NCI-H2107 (cell line): ENCODE measurements at regions not wholly inside any gene's neighbourhood (a gene's known extent, or its start where the extent isn't known, plus 50 kb on each side); places are given as distances from the start of the nearest gene placed in this dataset.

ENCODE experiments used
- DNase-seq: peaks from one replicate; lab custom pipeline; 2025; lab: John Stamatoyannopoulos, UW

DNA sequence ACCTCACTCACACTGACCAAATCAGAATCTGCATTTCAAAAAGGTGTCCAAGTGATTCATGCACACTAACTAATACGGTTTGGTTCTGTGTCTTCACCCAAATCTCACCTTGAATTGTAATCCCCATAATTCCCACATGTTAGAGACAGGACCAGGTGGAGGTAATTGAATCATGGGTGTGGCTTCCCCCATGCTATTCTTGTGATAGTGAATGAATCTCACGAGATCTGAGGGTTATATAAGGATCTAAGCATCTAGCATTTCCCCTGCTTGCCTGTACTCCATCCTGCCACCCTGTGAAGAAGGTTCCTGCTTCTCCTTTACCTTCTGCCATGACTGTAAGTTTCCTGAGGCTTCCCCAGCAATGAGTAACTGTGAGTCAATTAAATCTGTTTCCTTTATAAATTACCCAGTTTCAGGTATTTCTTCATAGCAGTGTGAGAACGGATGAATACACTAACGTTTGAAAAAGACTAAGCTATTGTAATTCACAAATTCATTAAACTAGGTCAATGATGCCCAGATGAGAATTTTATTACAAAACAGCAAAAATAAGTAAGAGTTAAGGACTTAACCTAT, 759.1 kb downstream of the GALC start:
- no peak for DNase-seq

DNA sequence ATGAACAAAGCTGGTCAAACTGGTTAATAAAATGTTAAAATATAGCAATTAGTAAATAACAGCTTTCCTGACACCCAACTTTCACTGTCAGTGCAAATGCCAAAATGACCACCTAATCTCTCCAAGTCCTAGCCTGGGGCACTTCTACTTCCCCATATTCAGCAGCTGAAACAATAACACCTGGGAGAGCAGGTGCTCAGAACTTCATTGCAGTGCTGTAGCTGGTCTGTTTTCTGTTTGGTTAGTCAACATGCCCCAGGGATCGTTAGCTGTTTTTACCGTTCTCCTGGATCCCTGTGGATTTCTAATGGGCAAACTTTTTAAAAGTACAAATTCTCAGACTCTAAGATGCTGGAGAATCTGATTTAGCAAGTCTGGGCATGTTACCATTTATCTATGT, 759.7 kb downstream of the GALC start:
- DNase-seq, result no peak

DNA sequence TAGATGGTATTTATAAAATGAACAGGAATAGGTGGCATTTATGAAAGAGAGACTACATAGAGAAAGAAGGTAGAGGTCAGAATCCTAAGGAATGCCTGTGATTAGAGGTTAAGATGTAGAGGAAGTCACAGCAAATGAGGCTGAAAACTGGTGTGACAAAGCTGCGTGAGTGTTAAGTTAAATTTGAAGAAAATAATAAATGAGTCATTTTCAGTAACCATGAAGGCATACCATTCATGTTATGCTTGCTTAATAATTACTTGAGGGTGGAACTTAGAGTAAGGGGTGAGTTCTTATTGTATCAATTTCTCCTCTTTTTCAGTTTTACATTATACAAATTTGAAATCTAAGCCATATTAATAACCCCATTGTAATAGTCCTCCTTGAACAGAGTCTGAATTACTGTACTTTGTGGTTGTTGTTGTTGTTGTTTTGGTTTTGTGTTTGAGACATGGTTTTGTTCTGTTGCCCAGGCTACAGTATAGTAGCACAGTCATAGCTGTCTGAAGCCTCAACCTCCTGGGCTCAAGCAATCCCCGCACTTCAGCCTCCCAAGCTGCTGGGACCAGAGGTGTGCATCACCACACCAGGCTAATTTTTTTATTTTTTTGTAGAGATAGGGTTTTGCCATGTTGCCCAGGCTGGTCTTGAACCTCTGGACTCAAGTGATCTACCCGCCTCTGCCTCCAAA, 761.5 kb downstream of the GALC start:
- no peak for DNase-seq

DNA sequence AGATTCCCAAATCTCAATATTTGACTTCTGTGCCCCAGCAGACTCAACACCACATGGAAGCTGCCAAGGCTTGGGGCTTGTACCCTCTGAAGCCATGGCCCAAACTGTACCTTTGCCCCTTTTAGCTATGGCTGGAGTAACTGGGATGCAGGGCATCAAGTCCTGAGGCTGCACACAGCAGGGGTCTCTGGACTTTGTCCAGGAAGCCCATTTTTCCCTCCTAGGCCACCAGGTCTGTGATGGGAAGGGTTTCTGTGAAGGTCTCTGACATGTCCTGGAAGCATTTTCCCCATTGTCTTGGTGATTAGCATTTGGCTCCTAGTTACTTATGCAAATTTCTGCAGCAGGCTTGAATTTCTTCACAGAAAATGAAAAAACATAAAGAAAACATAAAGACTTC, 762.3 kb downstream of the GALC start:
- no peak for DNase-seq

DNA sequence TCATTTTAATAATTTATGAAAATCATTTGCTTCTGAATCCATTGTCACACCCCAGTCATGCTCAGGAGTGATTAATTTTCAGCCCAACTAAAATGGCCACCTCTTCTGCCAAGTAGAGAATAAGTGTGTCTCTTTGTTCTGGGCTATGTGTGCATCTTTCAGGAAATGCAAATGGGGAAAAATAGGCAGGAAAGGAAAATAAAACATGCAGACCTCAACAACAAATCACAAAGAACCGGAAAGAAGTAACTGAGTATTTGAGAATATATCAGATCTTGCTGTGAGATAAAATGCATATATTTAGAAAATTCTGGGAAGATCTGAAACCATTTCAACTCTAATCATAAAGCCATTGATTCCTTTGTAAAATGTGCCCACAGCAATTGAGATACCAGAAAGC, 763.9 kb downstream of the GALC start:
- no peak for DNase-seq

DNA sequence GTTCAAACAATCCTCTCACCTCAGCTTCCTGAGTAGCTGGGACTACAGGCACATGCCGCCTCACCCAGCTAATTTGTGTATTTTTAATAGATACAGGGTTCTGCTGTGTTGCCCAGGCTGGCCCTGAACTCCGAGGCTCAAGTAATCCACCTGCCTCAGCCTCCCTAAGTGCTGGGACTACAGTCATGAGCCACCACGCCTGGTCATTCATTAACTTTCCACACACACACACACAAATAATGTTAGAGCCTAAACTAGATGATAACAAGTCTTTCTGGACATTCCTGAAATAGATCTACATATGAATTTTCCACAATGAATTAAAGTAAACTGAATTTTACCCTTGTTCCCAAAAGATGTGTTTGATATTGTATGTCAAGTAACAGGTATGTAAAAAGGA, 776.0 kb downstream of the GALC start:
- no peak for DNase-seq

DNA sequence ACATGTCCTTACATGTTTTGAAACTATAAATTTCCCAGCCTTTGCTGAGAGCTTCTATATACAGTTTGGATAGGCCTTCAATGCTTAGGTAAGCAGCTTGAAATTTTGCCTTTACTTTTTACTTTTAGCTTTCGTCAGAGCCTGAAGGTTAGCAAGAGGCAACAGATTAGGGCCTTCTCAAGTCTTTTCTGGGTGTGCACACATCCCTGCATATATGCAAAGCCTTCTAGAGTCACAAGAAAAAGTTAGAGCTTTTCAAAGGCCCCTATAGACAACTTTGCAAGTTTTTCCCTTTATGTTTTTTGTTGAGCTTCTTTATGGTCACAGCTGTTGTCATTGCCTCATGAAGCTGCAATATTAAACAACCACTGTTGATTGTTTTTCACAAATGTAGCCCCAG, 778.4 kb downstream of the GALC start:
- DNase-seq, result no peak

DNA sequence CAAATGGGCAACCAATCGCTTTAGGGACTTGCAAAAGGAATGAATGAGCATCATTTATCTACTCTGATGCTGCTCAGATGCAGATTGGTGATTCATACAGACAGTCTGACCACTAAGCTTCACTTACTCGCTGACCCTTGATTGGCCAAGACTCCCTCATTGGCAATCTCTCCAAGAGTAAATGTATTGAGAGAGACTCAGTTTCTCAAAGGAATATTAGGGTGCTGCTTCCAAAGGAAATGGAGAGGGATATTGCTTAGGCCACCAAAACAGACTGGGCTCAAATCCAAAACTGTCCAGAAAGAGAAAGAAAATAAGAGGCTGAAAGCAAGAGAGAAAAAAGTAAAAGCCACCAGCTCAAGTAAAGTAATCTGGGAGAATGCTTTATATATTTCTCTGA, 785.2 kb downstream of the GALC start:
- no peak for DNase-seq

DNA sequence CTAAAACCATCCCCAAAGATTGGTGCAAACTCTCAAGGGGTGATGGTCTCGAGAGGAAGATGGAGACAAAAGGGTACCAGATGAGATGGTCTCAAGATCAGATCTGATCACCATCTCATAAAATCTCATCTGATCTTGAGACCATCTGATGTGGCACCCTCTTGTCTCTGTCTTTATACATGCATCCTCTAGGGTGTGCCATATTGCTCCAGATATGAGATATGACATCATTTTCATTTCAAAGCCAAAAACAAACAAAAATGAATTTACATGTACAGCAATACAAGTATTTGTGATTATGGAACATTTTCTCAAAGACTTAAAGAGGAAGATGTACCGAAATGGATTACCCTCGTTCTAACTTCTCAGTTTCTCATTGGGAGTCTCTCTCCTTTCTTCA, 787.2 kb downstream of the GALC start:
- DNase-seq, result no peak

DNA sequence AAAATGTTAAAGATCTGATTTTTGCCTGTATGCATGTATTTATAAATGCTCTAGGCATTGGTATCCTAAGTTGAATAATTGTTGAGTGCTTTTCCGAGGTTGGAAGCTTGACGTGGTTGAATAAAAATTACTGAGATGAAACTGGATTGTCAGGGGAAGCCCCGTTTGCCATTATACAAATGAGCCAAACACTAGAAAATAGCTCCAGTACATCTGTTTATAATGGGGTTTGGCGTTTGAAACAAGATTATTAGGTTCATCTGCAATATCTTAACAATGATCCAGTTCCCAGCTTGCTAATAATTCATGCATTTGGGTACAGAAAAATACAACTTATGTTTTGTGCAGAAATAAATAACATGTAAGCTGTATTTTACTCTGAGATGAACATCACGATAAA, 789.6 kb downstream of the GALC start:
- no peak for DNase-seq

DNA sequence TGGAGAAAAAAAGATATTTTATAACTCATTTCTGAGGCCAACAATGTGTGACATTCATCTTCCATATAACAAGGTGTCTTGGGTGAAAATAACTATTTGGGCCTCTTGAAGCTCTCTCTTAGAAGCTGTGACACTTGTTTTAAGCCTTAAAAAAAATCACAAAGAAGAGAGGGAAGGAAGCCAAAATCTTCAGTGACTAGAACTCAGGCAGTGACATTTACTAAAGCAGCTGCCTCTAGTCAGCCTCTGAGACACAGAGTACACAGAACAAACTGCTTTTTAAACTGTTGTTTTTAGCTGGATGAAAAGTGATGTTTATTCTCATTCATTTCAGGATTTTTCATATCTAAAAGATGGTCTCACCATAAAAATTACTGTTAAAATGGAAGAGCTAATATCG, 793.6 kb downstream of the GALC start:
- DNase-seq, result no peak

DNA sequence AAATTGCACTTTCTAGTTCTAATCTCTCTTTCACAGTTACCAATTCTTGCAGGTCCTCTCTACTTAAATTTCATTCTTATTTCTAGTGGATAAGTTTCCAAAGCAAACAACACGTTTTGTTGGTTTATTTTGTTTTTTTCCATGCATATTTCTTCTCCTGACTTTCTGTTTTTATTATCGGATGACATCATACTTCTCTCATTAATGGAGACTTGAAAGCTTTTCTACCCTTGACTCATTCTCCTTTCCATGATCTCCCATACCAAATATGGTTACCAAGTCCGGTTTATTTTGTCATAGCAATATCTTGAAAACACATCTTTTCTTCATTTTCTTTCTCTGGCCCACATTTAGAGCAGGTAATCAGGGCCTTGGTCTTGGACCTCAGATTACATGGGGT, 796.5 kb downstream of the GALC start:
- DNase-seq, result no peak

DNA sequence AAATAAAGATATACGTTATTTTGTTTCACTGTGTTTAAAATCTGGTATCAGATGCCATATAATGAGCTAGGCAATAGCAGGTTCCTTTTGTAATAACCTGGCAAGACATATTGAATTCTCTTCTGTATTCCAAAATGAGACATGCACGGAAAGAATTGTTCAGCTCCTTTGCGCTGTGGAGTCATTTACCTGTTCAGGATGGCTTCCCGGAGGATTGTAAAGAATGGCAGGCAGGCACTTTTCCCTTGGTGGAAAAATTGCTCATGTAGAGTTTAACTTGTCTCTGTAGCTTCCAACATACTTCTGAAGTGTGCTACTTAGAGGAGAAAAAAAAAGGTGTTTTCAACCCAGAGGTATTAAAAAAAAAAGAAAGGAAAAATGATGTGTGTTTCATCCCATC, 805.2 kb downstream of the GALC start:
- DNase-seq, result no peak

DNA sequence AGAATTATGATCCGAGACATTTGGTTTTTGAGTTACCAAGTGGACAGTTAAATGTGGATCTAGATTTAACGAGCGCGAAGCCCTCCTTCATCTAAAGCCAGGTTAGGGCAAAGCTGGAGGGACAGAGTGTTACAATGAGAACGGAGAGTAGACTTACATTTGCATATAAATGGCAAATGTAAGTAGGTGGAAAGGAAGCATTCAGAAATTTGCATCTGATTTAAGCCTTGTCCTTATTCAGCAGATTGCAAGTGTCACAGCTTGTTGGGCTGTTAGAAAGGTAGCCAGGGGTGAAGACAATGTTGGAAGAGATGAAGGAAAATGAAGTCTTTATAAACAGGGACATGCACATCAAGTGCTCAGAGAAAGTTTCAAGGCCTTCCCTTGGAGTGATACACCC, 806.2 kb downstream of the GALC start:
- no peak for DNase-seq

DNA sequence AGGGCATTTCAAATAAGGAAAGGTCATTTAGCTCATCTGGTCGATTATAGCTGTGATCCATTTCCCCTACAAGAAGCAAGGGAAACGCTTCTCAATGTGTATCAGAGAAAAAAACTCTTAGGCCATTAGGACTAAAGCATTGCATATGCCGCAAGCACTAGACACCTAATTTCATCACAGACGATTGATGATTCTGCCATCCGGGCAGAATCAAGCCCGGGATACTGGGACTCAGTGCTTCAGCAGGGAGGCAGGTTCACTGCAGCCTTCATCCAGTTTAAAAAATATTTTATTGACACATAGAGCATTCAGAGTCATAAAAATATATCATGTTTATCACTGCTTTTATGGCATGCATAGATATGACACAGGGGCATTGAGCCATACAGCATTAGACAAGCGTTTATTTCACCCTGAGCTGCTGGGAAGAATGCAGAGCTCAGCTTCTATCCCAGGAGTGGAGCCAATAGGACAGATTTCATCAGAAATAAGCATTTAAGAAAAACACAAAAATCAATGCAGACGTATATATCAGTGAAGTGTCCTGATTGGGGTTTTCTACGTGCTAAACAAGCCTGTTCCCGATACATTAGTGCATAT, 806.9 kb downstream of the GALC start:
- DNase-seq, result no peak

DNA sequence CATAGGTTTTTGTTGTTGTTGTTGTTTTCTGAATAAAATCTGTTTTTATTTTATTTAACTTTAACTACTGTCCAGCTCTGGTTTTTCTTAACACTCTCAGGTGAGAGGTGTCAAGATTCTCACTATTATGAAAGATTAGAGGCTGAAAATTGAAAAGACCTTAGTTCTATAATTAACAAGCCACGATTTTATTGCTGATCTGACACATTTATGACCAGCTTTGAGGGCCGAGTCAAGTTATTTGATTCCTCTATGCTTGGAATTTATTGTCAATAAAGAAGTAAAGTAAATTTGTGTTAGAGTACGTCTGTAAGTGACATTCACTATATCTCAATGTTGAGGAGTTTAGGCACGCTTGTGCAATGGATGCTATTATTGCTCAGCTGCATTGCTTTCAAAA, 808.8 kb downstream of the GALC start:
- DNase-seq, result no peak

DNA sequence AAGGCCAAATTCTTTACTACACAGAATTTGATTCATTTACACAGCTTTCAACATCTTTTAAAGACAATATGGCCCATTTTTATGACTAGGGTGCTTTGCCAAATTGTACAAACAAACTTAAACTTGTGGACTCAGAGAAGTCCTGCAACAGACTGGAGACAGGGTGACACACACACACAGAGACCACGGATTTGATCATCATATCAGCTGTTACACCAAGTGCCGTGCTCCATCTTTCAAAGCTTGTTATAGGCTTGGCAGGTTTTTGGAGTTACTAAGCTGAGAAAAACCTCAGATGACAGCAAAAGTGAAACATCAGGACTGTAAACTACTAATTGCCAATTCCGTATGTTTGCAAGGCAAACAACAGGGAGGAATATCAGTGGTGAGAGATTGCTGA, 811.7 kb downstream of the GALC start:
- no peak for DNase-seq

DNA sequence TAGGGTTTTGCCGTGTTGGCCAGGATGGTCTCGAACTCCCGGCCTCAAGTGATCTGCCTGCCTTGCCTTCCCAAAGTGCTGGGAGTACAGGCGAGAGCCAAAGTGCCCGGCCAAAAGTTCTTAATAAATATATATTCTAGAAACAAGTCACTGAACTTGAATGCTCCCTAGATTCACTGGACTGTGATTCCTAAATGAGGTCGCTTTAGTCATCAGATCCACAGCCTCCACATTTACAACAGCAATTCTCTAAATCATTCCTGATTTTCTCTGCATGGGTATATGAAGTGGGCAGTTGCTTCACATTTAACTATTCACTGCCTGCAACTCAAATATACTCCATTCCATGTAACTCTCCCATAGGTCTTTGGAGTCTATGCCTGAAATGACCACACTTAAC, 813.0 kb downstream of the GALC start:
- no peak for DNase-seq

DNA sequence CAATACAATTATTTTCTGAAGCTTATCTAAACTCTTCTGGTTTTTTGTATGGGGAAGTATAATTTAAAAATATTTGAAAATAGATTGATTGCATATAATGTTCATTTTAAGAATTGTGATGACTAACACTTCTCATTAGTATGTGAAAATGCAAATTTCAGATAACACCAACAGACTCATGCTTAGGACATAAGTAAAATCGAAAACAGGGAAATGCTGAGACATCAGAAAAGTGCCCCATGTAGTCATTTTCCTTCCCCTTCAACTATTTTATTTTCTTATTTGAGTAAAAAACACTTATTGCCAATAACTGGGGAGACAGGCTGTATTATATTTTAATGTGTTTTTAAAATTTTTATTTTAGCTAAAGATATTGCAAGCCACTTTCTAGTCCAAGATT, 814.7 kb downstream of the GALC start:
- DNase-seq, result no peak

DNA sequence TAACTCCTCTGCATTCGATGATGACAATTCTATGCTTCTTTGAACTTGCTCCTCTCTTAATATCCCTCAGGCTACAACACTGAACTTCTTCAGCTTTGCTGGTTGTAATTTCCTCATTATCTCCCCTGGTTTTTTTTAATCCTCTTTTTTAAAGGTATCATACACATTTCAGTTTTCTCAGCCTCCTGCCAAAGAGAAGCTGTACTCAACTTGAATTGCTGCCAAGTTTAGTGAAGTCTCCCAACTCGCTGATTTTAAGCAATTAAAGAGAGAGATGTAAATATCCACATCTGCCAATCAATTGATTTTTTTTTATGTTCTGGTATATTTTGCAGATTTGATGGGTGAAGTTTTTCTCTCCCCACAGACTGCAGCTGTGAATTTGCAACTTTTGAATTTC, 817.8 kb downstream of the GALC start:
- no peak for DNase-seq

DNA sequence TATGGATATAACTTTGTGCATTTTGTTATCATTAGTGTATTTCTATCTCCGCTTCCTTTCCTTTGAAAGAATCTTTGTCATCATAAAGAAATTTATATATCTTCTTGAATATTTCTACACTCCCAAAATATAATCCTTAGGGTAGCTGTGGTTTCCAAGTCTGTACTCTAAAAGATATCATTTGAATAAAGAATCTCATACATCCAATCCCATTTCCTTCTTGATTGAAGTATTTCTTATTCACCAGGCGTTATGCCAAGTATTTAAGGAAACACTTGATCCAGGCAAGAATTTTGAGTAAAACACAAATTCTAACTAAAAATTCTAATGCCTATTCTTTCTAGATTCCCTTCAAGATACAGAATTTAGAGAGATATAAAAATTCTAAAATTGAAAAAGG, 821.8 kb downstream of the GALC start:
- no peak for DNase-seq

DNA sequence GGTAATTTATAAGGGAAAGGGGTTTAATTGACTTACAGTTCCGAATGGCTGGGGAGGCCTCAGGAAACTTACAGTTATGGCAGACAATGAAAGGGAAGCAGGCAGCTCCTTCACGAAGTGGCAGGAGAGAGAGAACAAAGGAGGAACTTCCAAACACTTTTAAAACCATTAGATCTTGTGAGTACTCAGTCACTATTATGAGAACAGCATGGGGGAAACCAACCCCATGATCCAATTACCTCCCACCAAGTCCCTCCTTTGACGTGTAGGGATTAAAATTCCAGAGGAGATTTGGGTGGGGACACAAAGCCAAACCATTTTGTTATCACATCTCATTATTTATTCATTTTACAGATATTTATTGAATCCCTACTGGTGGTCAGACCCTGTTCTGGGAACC, 822.8 kb downstream of the GALC start:
- DNase-seq, result no peak

DNA sequence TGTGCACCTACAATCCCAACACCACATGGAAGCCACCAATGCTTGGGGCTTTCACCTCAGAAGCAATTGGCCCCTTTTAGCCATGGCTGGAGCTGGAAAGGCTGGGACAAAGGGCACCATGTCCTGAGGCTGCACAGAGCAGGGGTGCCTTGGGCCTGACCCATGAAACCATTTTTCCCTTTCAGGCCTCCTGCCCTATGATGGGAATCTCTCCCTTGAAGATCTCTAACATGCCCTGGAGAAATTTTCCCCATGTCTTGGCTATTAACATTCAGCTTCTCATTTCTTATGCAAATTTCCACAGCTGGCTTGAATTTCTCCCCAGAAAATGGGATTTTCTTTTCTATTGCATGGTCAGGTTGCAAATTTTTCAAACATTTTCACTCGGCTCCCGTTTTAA, 823.6 kb downstream of the GALC start:
- no peak for DNase-seq

DNA sequence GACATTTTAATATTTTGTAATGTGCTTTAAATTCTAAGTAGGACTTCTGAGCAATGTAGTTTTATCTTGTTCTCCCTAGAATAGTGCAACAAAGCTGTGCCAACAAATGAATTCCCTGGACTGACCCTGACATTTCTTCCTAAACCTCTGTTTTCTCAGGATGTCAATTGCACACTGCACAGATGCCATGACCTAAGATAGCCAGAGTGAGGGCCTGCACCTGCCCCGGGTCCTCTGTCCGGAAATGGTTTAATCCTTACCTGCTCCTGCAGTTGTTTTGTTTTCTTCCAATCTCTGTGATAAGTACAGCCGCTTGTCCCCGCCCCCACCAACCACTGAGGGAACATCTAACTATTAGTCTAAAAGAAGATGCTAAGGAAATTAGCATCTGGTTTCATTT, 831.5 kb downstream of the GALC start:
- DNase-seq, result no peak
